ENCODE measurements at regions not wholly inside any gene's neighbourhood (a gene's known extent, or its start where the extent isn't known, plus 50 kb on each side); places are given as distances from the start of the nearest gene placed in this dataset.

GRCh38 chr14:55734731-55735130, 154.7 kb downstream of the KTN1 start:
- Mint-ChIP-seq H3K9me3 (ENCODE audit: unreplicated experiment) (no peaks in the 10 kb centered on the region), H3K4me3 (ENCODE audit: unreplicated experiment) (no peak overlapping the region), H3K4me1 (ENCODE audit: low read depth, unreplicated experiment) (peaks cover 15% of the 10 kb centered on the region), H3K36me3 (ENCODE audit: insufficient read depth, unreplicated experiment) (no peaks in the 10 kb centered on the region), H3K27ac (ENCODE audit: unreplicated experiment) (no peak overlapping the region), H3K27me3 (ENCODE audit: insufficient read depth, unreplicated experiment) (no peaks in the 10 kb centered on the region)
- no TSS peak for BruUV-seq (replicated peaks)
- Histone ChIP-seq H3K4me1 (no peaks in the 10 kb centered on the region), H3K27me3 (replicated peaks; ENCODE audit: control insufficient read depth, insufficient read depth, low read length) (no peaks in the 10 kb centered on the region), H3K36me3 (ENCODE audit: control insufficient read depth, insufficient read depth, low read length) (no peaks in the 10 kb centered on the region), H3K9me3 (no peaks in the 10 kb centered on the region), H3K4me3 (ENCODE audit: low read depth, low read length) (no peak overlapping the region)
- DNase-seq: no peak
- CTCF ChIA-PET: no interaction called here
- TF ChIP-seq CTCF (IDR thresholded peaks at IDR 0.05; ENCODE audit: insufficient read depth in 1 of 2, low read depth in 1 of 2, low read length in 1 of 2, severe bottlenecking in 1 of 2, unreplicated experiment in 1 of 2): no peak
- intact Hi-C loops (cut with micrococcal nuclease; ENCODE audit: unreplicated experiment): loop anchor here (5.0 to 10.0 kb wide), 2 partner anchors 363 to 740 kb away; no protein-coding TSS in a partner anchor
- POLR2A ChIA-PET: no interaction called here

- no peak overlapping the region for H3K27ac Mint-ChIP-seq (ENCODE audit: unreplicated experiment)
- POLR2A ChIA-PET: no interaction called here
- H3K4me1 ChIP-seq: no peaks in the 10 kb centered on the region
- H3K4me1 Mint-ChIP-seq (ENCODE audit: low read depth, unreplicated experiment): no peaks in the 10 kb centered on the region
- H3K4me3 Mint-ChIP-seq (ENCODE audit: unreplicated experiment): no peak overlapping the region
- H3K9me3 Mint-ChIP-seq (ENCODE audit: unreplicated experiment): no peaks in the 10 kb centered on the region
- CTCF ChIA-PET: interaction anchor here (0.7 kb wide), 1 partner anchor 173 kb away, joined by 4 read pairs; no protein-coding TSS in a partner anchor
- no peak for TF ChIP-seq CTCF (IDR thresholded peaks at IDR 0.05; ENCODE audit: insufficient read depth in 1 of 2, low read depth in 1 of 2, low read length in 1 of 2, severe bottlenecking in 1 of 2, unreplicated experiment in 1 of 2)
- no peaks in the 10 kb centered on the region for H3K27me3 Mint-ChIP-seq (ENCODE audit: insufficient read depth, unreplicated experiment)
- DNase-seq: no peak
- no peaks in the 10 kb centered on the region for H3K36me3 ChIP-seq (ENCODE audit: control insufficient read depth, insufficient read depth, low read length)
- no peaks in the 10 kb centered on the region for H3K9me3 ChIP-seq
- H3K4me3 ChIP-seq (ENCODE audit: low read depth, low read length): no peak overlapping the region
- no peaks in the 10 kb centered on the region for H3K27me3 ChIP-seq (replicated peaks; ENCODE audit: control insufficient read depth, insufficient read depth, low read length)
- no peaks in the 10 kb centered on the region for H3K36me3 Mint-ChIP-seq (ENCODE audit: insufficient read depth, unreplicated experiment)
- intact Hi-C loops (cut with micrococcal nuclease; ENCODE audit: unreplicated experiment): loop anchor here (10.0 kb wide), 1 partner anchor 735 kb away; no protein-coding TSS in a partner anchor
- BruUV-seq (replicated peaks): no TSS peak
These were observed 160.1 kb downstream of the KTN1 start for GRCh38 chr14:55739967-55740648.

GRCh38 chr14:55740649-55740989, 160.6 kb downstream of the KTN1 start:
- H3K36me3 ChIP-seq (ENCODE audit: control insufficient read depth, insufficient read depth, low read length): no peaks in the 10 kb centered on the region
- no TSS peak for BruUV-seq (replicated peaks)
- no peak overlapping the region for H3K4me3 Mint-ChIP-seq (ENCODE audit: unreplicated experiment)
- no peak for TF ChIP-seq CTCF (IDR thresholded peaks at IDR 0.05; ENCODE audit: insufficient read depth in 1 of 2, low read depth in 1 of 2, low read length in 1 of 2, severe bottlenecking in 1 of 2, unreplicated experiment in 1 of 2)
- ChIA-PET CTCF (no interaction called here), POLR2A (no interaction called here)
- no peak for DNase-seq
- no peaks in the 10 kb centered on the region for H3K27me3 Mint-ChIP-seq (ENCODE audit: insufficient read depth, unreplicated experiment)
- H3K27me3 ChIP-seq (replicated peaks; ENCODE audit: control insufficient read depth, insufficient read depth, low read length): no peaks in the 10 kb centered on the region
- intact Hi-C loops (cut with micrococcal nuclease; ENCODE audit: unreplicated experiment): no loop called here
- no peaks in the 10 kb centered on the region for H3K9me3 Mint-ChIP-seq (ENCODE audit: unreplicated experiment)
- H3K4me1 ChIP-seq: no peaks in the 10 kb centered on the region
- H3K36me3 Mint-ChIP-seq (ENCODE audit: insufficient read depth, unreplicated experiment): no peaks in the 10 kb centered on the region
- H3K27ac Mint-ChIP-seq (ENCODE audit: unreplicated experiment): no peak overlapping the region
- H3K4me1 Mint-ChIP-seq (ENCODE audit: low read depth, unreplicated experiment): peaks cover 2% of the 10 kb centered on the region
- no peak overlapping the region for H3K4me3 ChIP-seq (ENCODE audit: low read depth, low read length)
- no peaks in the 10 kb centered on the region for H3K9me3 ChIP-seq
